HG03025 (cell line): ENCODE measurements at regions not wholly inside any gene's neighbourhood (a gene's known extent, or its start where the extent isn't known, plus 50 kb on each side); places are given as distances from the start of the nearest gene placed in this dataset.

Source experiments
- ATAC-seq: cut with Tn5 transposase; IDR thresholded peaks from one replicate; pipeline ENCODE4 v1.9.1; 2021; ENCODE audit warnings: mild to moderate bottlenecking, moderate library complexity; ENCODE audit not compliant: unreplicated experiment, low FRiP score

- ATAC-seq: no peak
Measured at GRCh38 chr2:180328795-180329422, 321.8 kb upstream of the CWC22 start.

DNA sequence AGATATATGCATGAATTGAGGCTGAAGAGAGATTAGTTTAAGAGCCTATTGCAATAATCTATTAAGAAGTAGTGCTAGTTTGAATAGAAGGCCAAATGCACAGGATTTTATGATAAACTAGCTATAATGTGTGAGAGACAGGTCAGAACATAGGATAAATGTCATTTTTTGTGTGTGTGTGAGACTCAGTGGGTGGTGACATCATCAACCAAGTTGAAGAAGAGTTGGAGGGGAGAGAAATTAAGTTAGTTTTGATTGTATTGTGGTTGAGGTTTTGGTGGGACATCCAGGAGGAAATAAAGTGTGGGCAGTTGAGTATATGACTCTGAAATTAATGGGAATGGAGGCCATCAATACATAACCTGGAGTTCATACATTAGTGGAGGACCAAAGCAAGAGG is 320.1 kb upstream of the CWC22 start:
- ATAC-seq: no peak

- no peak for ATAC-seq
Measured at GRCh38 chr2:180325416-180326120, 318.5 kb upstream of the CWC22 start.

GRCh38 chr2:180324182-180324581 is 317.1 kb upstream of the CWC22 start:
- ATAC-seq: no peak

DNA sequence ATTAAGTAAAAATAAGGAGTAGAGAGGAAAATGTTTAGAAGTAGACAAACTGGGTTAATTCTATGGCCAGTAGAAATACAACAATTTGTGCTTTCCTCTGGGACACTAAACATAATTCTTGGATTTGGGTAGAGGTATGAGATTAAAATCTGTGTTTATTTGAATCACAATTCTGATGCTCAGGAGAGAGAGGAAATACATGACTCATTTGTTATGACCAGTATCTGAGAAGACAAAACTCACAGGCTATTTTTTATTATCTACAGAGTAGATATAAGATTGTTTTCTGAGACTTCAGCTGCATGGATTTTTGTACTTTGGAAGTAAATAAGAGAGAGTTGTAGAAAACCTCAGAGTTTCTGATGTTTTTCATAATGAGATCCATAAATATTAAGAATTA is 315.7 kb upstream of the CWC22 start:
- no peak for ATAC-seq

DNA sequence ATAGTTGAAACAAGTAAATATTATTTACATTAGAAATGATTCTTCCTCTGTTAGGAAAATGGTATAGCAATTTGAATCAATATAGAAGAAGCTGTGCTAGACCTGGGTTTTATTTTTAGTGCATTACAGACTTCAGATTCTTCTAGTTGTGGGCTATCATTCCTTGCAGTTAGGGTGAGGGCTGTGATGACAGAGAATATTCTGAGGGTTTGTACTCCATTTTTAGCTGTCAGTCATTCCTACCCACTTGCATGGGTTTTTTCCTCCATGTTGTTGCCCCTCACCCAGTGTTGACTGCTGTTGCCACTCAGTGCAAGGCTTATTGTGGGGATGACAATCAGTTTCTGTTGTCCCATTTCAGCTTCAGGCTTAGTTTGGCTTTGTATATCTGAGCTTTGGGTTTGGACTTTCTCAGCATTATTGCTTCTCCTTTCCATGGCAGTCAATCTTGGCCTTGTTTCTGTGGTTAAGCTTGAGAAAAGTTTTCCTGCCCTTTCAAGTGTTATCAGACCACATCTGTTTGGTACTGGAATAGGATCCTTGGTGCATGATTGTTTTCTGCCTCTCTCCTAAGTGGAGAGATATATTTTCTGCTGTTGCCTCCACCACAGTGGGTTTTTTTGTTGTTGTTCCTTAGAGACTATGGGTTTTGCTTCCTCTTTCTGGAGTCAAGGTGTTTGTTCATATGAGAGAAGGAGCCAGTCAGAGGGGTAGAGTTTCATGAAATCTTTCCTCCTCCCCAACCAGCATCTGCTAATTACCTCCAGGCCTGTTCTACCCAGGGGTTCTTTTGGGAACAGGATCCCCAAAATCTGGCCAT is 312.7 kb upstream of the CWC22 start:
- peak; percentile 97 for ATAC-seq

DNA sequence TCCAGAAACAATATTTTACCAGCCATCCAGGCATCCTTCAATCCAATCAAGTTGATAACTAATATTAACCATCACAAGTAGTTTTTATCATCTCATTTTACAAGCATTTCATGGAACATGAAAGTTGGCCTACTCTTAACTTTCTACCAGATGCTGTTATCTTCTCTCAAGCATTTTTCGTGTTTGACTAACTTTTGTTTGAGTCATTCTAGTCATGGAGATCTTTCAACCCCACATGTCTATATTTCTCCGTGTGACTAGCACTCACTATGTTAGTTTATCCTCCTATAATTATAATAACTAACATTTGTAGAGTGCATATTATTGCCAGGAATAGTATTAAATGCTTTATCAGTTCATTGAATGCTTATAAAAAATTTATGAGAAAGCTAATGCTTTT is 307.0 kb upstream of the CWC22 start:
- ATAC-seq: no peak

DNA sequence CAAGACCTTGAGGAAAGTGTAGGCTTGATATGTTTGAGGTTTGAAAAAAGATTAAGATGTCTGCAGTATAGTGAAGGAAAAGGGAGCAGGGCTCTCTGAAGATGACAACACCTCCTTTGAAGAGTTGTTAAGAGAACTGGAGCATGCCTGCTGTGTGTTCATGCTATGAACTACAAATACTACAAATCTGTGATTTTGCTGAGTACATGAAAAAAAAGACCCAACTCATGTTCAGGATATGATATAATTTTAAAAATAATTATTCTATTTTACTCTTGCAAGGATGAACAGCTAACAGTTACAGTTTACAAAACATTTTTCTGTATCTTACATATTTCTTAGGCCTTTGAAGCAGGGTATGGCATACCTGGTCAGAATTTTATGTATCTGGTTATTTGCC is 305.4 kb upstream of the CWC22 start:
- no peak for ATAC-seq

GRCh38 chr2:180307096-180307495 is 300.0 kb upstream of the CWC22 start:
- no peak for ATAC-seq

DNA sequence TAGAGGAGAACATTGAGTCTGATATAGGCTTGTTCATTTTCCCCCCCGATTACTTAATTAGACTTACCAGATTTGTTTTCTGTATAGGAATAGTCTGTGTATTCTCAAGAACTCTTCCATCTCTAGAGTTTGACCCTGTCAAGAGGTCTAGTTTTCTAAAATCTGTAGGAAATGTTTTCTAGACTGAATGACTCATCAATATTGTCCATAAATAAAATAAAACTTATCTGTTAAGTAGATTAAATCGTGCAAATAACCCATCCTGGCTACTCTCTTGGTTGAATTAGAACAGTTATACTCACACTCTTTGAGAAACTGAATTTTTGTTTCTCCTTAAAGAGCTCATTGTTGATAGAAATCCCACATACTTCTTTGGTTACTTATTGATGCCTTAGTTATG is 299.2 kb upstream of the CWC22 start:
- no peak for ATAC-seq

- no peak for ATAC-seq
Measured at GRCh38 chr2:180291552-180292421, 284.7 kb upstream of the CWC22 start.

GRCh38 chr2:180291060-180291459 is 284.0 kb upstream of the CWC22 start:
- ATAC-seq: no peak

DNA sequence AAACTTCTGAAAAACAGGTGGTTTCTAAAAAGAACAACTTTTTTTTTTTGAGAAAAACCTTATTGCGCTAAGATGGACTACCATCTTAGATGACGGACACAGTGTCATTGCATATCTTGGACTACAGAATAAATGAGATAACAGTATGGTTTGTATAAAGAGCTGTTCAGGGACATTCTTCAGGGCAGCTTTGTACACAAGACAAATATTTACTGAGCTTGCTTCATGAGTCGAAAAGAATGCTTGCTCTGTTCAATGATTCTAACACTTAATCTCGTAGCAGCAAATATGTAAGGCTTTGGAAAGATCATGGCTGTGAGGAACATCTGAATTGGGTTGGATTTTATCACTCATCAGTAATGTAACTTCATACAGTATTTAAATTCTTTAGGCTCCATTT is 282.5 kb upstream of the CWC22 start:
- no peak for ATAC-seq

DNA sequence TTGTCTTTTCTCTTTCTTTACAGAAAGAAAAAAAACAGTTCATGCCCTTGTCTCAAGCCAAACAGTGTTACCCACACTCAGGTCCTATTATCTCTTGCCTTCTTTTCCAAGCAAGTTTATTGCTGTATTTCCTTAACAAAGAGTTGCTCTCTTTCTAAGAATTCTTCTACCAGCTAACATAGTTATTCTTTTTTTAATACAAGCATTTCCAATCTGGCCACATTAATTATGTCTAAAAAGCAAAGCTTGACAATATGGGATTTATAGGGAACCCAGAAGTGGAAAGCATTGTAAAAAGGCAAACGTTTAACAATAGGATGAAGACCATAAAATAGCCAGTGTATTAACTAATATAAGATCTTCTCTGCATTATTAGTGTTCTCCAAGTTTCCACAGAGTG is 272.5 kb upstream of the CWC22 start:
- no peak for ATAC-seq

DNA sequence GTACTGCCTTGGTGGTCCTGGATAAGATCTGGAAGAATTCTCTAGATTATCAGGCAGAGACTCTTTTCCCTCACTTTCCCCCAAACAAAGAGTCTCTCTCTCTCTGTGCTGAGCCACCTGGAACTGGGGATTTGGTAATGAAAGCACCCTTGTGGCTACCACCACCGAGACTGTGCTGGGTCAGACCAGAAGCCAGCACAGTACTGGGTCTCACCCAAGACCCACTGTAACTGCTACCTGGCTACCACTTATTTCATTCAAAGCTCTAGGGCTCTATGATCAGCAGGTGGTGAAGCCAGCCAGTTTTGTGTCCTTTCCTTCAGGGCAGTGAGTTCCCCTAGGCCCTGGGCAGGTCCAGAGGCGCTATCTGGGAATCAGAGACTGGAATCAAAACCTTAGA is 269.6 kb upstream of the CWC22 start:
- no peak for ATAC-seq

DNA sequence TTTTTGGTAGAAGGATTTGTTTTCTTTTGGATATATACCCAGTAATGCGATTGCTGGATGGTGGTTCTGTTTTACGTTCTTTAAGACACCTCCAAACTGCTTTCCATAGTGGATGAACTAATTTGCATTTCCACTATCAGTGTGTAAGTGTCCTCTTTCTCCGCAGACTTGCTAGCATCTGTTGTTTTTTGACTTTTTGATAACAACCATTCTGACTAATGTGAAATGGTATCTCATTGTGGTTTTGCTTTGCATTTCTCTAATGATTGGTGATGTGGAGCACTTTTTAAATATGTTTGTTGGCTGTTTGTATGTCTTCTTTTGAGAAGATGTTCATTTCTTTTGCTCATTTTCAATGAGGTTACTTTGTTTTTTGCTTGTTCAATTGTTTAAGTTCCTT is 260.9 kb upstream of the CWC22 start:
- ATAC-seq: no peak

GRCh38 chr2:180261976-180262375 is 254.9 kb upstream of the CWC22 start:
- no peak for ATAC-seq

DNA sequence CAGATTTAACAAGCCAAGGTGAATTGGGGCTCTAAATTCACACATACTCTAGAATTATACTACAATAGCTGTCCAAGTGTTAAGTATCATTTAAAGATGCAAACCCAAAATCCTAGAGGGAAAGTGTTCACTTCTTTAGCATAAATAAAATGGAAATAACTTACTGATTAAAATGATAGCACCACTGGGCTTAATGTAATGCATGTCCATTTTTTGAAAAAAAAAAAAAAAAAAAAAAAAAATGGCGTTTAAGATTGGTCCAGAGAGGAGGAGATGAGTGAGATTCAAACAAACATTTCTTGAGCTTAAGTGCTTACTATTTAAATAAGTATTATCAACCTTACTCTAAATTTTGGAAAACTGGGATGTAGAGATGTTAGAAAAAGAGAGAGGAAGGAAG is 251.5 kb upstream of the CWC22 start:
- no peak for ATAC-seq

DNA sequence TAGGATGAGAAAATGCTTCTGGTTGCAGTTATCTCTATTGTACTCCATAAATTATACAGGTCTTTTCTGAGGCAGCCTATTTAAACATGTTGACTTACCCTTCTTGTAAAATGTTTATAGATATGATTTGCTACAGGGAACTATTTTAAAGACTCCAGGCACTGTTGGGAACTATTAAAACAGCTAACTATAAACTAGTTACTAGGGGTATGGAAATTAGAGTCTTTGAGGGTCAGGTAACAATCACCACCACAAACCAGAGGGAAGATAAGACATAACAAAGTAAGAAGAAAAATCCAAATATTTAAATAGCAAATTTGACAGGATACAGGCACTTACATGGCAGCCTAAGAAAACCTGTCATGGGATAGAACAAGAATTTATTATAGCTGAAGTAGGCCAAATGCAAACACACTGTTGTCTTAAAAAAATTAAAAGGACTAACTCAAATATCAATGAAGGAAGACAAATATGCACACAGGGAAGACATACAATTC is 251.0 kb upstream of the CWC22 start:
- no peak for ATAC-seq

- ATAC-seq: no peak
Measured at GRCh38 chr2:180257247-180257646, 250.2 kb upstream of the CWC22 start.

GRCh38 chr2:180255981-180256380 is 248.9 kb upstream of the CWC22 start:
- no peak for ATAC-seq
